NCI-H2081 treated with DMSO at 0.1 percent for 48 hours (cell line): ENCODE measurements at regions not wholly inside any gene's neighbourhood (a gene's known extent, or its start where the extent isn't known, plus 50 kb on each side); places are given as distances from the start of the nearest gene placed in this dataset.

Experiments
- DNase-seq: peaks from one replicate; lab custom pipeline; 2025; lab: John Stamatoyannopoulos, UW

DNA sequence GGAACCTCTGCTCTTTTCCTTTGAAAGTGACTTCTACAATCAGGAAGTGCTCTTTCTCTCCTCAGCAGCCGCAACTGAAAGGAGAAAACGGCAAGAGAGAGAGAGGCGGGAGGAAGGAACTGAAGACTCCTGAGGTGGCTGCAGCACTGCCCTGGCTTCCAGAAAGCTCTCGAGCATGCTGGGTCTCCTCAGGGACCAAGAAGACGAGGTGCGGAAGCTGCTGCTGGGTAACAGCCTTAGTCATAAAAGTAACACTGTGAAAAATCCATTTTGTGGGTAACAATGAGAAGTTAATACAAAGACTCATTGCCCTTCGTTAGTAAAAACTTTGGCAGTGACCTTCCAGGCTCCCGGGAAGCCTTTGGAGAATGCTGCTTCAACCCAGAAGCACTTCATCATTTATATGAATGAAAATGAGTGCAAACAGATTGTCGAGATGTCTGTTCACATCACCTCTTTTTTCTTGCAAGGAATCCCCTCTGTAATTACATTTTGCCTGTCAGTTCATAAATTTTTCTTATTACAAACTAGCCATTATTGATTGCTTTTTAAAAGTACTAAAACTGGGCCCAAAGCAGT is 473.4 kb downstream of the SOX6 start:
- DNase-seq, result no peak

GRCh38 chr11:15883455-15883920 is 472.9 kb downstream of the SOX6 start:
- no peak for DNase-seq

DNA sequence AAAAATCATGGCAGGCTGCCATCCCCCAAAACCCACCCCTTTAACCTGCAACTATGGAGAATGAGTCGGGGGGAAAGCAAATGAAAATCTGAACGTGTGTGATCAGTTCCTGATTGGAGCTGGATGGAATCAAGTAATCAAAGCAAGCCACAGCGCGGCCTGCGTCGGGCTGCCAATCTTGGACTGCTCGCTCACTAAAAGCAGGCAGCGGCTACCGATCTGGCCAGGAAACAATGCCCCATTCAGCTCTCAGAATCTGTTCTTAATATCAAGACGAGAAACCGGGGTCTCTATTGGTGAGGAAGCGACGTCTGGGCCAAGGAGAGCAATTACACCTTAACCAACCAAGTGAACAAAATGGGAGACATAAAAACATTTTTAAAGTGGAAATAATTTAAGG is 472.2 kb downstream of the SOX6 start:
- DNase-seq, result no peak

DNA sequence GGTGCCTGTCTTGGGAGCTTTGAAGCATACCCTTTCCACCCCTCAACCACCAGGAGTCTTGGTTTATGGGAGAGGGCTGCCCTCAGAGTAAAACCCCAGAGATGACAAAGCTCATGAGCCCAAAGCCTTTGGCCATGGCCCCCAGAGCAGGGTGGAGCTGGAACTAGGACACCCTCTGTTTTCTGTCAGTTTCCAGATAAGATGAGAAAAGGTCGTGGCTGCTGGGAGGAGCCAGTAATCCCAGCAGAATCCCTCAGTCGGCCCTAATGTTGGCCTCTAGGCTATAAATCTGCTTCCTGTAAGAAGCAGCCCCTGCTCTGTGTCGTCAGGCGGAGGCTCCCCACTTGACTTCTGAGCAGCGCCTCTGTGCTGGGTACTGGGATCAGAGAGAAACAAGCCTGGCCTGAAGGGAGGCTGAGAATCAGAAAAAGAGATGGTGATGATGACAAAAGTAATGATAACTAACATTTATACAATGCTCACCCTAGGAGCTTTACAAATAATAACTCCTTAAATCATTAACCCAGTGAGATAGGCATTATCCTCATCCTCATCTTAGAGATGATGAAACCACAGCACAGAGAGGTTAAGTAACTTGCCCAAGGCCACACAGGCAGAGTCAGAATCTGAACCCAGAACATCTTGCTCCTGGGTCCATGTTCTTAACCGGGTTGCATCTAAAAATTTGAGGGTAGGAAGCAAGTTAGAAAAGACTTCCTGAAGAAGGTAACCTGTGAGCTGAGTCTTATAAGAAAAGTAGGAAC is 471.4 kb downstream of the SOX6 start:
- DNase-seq, result no peak

GRCh38 chr11:15885854-15886253 is 470.5 kb downstream of the SOX6 start:
- DNase-seq, result no peak

GRCh38 chr11:15886299-15886698 is 470.0 kb downstream of the SOX6 start:
- no peak for DNase-seq

- no peak for DNase-seq
Measured at GRCh38 chr11:15886866-15887265, 469.5 kb downstream of the SOX6 start.

GRCh38 chr11:15888556-15889345 is 467.6 kb downstream of the SOX6 start:
- DNase-seq, result no peak

- no peak for DNase-seq
Measured at GRCh38 chr11:15889363-15890030, 466.8 kb downstream of the SOX6 start.

DNA sequence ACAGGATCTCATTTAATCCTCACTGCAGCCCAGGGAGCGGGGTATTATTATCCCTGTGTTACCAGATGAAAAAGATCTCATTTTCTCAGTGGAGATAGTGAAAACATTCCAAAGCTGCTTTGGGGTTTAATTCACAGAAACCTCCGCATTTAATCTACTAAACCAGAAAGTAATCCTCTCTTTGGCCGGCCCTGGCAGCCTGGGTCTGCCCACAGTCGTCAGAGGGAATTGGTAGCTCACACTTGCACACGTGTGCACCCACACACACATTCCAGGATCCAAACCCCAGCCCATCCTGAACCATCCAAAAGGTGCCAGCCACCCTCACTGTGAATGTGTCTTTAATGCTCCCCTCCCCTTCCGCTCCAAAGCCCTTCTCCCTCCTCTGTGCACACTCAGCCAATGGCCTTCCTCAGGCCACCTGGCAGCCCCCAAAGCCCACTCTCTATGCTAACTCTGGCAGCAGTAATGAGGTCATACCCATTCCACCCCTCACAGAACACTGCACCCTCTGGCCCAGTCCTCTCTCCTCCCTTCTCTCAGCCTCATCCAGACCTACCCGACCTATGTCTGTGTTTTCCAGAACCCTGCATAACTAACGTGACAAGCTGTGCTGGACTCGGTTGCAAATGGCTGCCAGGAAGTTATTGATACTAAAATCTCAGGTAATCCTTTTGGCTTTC is 466.2 kb downstream of the SOX6 start:
- no peak for DNase-seq

DNA sequence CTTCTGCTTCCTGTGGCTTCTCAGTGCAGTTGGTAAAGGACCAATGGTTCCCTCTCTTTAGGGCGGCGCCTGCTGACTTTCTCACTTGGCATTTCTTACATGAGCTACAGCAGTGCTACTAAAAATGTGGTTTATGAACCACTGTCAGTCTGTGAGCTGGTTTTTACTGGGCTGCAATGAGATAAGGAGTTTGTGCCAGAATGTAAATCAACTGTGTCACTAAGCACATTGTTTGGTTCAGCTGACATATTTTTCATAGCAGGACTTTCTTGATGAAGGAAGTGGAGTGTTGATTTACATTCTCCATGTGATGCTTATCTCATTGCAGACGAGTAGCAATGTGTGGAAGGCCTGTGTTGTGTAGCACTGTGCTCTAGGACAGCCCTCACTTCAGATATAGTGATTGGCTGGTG is 463.3 kb downstream of the SOX6 start:
- DNase-seq, result no peak

GRCh38 chr11:15896026-15896425 is 460.3 kb downstream of the SOX6 start:
- DNase-seq, result no peak

DNA sequence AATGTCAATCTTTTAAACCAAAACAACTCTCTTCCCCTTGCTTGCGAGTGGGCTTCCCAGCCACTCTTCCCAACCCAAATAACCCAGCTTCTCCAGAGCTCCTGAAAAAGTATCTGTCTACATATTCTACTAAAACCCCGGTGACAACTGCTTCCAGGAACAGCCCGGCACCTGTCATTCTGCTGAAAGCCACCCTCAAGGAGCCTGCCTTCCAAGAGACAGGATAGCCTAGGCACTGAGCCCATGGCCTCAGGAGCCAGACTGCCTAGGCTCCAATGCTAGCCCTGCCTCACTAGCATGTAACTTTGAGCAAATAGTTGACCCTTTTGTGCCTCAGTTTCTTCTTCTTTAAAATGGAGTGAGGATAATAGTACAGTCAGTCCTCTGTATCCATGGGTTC is 459.8 kb downstream of the SOX6 start:
- no peak for DNase-seq

DNA sequence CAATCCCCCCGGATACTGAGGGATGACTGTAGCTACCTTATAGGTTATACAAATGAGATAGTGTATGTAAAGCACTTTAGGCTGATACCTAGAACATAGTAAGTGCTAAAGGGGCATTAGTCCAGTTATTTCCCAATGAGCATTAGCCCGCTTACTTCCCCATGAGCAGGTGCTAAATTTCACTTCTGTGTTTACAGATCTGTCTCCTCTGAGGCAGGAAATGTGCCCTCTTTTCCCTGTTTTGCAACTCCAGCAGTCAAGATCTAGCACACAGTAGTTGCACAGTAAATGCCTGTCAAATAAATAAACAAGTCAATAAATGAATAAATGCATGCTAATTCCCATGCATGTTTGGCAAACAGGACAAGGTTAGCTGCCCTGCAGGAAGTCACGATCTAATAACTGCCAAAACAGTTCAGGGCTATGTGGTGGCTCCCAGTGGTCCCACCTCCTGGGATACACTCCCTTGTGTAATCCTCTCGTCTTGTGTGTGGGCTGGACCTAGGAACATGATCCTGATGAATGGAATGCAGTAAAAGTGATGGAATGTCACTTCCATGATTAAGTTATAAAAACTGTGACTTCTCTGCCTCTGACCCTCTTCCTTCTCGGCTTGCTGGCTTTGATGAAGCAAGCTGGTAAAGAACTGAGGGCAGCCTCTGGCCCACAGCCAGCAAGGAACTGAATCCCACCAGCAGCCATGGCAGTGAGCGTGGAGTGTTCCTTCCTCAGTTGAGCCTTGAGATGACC is 459.0 kb downstream of the SOX6 start:
- DNase-seq, result no peak

DNA sequence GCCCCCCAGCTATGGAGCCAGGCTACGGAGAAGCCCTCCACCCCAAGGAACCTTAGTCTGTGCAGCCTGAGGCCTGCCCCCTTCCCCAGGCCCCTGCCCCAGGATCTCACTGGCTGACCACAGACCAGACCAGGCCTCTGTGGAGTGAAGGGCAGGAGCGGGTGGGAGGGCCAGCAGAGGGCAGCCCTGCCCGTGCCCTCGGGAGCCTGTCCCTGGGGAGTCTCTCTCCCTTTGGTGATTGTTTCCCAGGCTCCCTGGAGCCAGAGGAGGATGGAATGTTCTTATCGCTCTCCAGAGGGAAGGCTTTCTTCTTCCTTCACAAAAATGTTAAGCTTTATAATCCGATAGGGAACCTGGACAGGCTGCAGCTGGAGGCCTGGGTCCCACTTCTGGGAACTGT is 455.3 kb downstream of the SOX6 start:
- DNase-seq, result no peak

DNA sequence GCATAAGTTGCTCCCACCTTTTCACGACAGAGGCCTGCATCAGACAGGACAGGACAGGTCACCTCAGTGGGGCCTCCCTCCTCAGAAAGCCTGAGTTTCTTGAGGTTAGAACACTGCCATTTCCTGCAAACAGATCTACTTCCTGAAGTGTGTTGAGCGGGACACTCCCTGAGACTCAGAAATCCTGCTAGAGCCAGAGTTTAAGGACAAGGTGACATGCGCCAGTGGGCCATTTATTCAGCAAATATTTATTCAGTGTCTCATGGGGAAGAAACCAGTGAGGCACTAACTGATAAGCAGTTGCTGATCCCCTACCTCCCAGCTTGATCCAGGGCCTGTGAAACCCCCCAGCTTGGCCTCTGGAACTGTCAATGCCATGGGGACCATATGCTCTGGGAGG is 454.6 kb downstream of the SOX6 start:
- DNase-seq, result no peak

DNA sequence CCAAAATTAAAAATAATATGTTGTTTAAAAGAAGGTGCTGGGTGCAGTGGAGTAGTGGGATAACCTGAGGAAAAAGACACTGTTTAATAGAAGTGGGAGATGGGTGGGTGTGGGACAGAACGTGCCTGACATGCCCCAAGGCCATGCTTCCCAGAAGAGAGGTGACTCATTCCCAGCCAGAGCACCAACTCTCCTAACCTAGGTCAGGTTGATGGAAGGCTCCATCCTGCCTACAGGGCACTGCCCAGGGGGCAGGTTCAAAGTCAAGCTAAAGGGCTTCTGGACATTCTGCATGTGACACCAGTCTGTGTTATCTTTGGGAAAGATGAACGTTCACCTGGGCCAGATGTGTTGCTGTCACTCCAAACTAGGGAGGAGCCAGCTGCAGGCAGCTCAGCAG is 453.1 kb downstream of the SOX6 start:
- DNase-seq, result no peak

DNA sequence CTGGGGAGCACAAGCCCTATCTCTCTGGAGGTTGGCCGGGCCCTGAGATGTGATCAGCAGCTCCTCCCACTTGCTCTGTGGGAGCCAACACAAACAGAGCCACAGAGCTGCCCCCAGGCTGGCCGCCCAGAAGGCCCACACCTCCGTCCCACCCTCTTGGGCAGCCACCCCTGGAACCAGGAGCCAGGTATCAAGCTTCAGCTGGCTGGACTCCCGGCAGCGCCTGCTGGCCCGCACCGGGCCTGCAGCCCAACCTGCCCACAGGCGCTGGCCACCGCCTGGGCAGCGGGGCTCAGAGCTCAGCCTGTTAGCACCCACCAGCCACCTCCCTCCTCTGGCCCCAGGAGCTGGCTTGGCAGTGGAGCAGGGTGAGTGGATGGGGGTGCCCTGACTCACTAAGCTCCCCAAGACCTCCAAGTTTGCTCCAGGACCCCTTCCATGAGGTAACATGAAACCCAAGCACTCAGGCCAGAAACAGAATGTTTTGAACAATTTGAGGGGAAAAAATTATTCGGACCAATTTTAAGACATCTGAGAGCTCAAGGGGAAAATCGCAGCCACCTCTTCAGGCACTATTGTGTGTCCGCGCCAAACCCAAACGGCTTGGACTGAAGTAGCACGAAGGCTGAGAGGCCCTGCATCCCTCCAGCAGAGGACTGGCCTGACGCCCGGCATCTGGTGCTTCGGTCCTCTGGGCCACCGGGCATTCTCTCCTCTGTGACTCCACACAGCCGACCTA is 450.8 kb downstream of the SOX6 start:
- no peak for DNase-seq

GRCh38 chr11:15906481-15907035 is 449.8 kb downstream of the SOX6 start:
- DNase-seq, result no peak

DNA sequence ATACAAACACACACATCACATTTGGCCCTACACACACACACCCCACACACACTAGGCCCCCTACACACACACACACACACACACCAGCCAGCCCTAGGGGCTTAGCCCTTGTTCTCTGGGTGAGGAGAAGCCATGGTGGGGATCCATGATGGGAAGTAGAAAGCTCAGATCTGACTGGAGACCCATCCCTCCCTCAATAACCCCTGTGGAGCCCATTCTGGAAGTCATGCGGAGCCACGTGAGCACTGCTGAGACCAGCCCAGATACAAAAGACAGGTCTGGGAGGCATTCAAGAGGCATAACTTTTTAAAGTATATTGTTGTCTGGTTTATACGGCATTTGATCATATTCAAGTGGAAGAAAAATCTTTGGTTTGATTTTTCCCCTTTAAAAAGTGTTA is 448.5 kb downstream of the SOX6 start:
- no peak for DNase-seq
